GM21576 (cell line): ENCODE measurements at regions not wholly inside any gene's neighbourhood (a gene's known extent, or its start where the extent isn't known, plus 50 kb on each side); places are given as distances from the start of the nearest gene placed in this dataset.

ENCODE experiments used
- ATAC-seq: cut with Tn5 transposase; IDR thresholded peaks from one replicate; pipeline ENCODE4 v1.9.1; 2021; ENCODE audit warnings: mild to moderate bottlenecking, moderate library complexity; ENCODE audit not compliant: unreplicated experiment

- ATAC-seq = no peak
Measured at GRCh38 chr13:107590556-107590955, 624.8 kb downstream of the LIG4 start.

GRCh38 chr13:107587681-107588080 is 627.7 kb downstream of the LIG4 start:
- ATAC-seq = no peak

GRCh38 chr13:107586216-107586615 is 629.1 kb downstream of the LIG4 start:
- ATAC-seq = no peak

DNA sequence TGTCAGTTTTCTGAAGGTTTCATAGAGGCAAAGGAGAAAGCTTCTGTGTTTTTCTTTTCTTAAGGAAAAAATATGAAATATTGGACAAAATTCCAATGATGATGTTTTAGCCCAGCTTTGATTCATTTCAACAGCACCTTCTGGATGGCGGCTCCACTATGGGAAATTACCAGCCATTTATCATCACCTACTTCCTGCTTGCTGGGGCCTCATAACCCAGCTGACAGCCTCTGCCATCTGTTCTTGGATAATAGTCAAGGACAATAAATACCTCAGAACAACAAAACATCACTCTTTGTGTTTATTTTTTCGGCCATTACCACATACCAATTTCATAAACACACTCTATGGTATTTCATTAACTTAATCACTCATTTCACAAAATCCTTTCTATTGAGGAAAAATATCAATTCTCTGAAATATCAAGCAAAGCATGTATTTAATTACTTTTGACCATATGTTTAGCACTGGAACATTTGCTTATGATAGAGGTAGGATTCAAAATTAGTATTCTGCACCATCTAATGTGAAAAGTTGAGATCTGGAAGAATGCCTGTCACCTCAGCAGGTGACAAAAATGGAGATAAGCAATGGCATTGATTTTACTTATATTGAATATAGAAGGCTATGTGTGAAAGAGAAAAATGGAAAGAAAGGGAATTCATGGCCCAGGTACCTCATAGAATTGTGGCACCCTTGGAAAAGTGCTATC is 629.7 kb downstream of the LIG4 start:
- ATAC-seq = no peak

- no peak for ATAC-seq
Measured at GRCh38 chr13:107582171-107582570, 633.2 kb downstream of the LIG4 start.

- ATAC-seq = no peak
Measured at GRCh38 chr13:107580741-107581412, 634.5 kb downstream of the LIG4 start.

GRCh38 chr13:107576430-107576829 is 638.9 kb downstream of the LIG4 start:
- ATAC-seq = no peak

- no peak for ATAC-seq
Measured at GRCh38 chr13:107574517-107575210, 640.7 kb downstream of the LIG4 start.

DNA sequence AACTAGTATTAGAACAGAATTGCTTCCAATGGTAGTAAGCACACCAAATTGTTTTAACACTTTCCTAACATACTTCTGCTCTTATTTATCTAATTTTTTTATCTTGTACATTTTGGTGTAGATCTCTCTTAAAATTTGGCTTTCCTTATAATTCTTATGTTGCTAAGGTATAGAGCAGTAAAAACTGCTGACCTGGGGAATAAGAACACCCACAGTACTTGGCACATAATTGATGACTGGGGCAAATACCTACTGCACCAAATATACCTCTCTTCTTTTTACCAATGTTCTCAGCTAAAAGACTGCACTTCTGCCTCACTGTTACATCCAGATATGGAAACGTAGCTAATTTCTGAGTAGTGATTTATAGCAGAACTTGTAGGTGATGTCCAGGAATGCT is 642.2 kb downstream of the LIG4 start:
- no peak for ATAC-seq

GRCh38 chr13:107572156-107572555 is 643.2 kb downstream of the LIG4 start:
- no peak for ATAC-seq

DNA sequence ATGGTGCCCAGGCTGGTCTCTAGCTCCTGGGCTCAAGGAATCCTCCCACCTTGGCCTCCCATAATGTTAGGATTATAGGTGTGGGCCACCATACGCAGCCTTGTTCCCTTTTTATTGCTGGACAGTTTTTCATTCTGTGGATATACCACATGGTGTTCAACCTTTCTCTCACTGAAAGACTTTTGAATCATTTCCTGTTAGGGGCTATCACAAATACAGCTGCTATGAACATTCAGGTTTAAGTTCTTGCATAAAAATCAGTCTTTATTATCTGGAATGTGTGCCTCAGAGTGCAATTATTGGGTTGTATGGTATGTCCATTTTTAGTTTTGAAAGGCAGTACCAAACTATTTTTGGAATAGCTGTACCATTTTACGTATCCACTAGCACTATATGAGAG is 647.2 kb downstream of the LIG4 start:
- ATAC-seq = no peak

DNA sequence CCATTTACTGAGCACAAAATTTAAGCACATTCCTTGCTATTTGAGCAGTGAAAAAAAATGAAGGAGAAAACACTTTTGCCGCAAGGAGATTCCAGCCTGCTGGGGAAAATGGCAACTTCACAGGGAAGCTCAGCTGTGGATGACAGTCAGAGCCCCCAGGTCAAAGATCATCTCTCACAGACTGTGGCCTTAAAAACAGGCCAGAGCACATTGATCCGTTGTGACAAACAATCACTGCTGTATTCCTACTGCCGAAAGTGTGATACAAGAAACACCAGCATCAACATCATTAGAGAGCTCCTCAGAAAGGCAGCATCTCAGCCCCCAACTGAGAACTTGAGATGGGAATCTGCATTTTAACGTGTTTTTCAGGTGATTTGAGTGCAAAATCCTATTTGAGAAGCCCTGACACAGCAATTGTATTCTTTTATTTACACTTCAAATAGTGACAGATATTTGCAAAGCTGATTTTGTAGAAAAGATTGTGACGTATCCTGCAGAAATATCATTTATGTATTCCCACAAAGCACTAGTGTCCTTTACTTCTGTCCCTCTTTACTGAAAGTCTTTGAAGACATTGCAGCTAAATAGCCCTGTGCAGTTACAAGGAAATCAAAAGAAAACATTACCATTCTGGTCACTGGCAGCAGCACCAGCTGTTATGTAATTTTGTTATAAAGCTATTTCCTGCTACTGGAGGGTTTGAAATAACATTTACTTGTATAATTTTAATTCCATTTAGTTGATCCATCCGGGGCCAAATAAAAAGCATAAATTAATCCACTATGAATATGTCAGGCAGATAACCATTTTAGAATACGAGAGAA is 652.0 kb downstream of the LIG4 start:
- ATAC-seq = no peak

GRCh38 chr13:107562203-107562602 is 653.1 kb downstream of the LIG4 start:
- no peak for ATAC-seq

DNA sequence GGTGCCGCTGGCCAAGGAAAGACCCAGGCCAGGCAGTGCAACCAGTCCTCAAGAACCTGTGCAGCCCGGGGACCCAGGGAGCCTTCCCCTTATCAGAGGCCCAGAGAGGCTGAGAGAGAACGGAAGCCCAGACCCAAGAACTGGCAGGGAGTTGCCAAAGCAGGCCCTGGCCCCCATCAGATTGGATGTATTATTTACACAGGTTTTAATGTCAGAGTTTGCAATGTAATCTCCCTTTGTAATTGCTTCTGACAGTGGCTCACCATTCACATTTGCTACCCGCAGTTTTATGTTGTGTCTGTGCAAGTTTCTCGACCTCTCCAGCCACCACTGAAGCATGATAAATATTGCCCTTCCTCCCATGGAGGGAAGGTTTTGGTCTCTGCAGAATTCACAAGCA is 660.9 kb downstream of the LIG4 start:
- ATAC-seq = no peak

DNA sequence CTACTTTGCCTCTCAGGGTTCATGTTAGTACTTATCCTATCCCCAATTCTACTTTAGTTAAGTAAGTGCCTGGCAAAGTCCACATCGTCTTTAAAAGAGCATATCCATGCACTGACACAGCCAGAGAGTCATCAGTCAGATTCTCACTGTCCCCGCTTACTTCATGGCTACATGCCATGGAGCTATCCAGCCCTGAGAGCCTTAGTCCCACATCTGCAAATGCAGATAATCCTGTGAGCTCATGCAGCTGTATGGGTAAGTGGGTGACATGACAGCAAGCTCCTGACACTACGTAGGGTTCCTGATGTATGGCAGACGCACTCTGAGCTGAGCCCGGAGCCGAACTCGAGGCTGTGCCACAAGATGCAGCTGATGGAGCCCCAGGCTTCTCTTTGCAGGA is 661.5 kb downstream of the LIG4 start:
- no peak for ATAC-seq

DNA sequence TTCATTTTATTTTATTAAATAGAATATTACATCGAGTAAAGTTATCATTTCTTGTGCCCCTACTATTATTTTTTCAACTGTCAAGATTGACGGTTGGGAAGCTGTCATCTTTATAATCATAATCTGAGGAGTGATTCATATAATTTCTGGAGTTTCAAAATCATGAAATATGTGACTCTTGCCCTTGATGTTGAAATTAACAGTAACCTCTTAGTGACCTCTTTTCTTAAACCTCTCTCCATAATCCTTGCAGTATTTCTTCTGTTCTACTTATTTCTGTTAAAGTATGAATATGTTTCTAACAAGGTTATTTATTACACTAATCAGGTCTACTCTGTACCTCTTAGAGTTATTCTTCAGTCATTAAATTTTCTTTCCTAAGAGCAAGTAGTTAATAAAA is 663.8 kb downstream of the LIG4 start:
- no peak for ATAC-seq

DNA sequence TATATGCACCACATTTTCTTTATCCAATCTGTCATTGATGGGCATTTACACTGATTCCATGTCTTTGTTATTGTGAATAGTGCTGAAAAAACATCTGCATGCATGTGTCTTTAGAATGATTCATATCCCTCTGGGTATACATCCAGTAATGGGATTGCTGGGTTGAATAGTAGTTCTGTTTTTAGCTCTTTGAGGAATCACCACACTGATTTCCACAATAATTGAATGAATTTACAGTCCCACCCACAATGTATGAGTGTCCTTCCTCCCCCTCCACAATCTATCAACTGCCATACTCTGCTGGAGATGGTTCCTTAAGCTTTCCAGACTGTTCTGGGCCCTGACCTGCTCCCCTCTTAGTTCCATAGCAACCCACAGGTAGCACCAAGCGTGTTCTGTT is 667.0 kb downstream of the LIG4 start:
- no peak for ATAC-seq

DNA sequence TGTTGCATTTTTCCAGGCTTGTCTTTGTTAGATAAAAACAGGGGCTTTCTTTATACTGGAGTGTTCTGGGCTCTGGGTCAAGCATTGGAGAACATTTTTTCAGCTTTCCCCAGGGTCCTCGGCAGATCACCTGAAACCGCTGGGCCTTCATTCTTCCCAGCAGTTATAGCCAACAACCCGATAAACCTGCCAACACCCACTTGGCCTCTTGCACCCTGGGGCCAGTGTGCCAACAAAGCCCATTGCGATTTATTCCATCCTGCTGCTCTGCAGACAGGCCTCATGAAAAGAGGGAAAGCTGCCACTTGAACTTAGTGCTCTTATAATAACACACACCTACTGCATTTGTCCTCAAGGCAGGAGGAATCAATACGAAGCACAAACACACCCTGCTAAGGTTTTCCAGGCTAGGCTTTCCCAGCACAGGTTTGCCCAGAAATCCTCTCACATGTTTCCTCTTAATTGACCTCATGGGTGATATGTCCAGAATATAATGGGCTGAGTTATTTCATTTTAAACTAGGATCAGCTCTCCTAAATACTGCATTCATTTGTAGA is 669.3 kb downstream of the LIG4 start:
- no peak for ATAC-seq

GRCh38 chr13:107534548-107534947 is 680.8 kb downstream of the LIG4 start:
- no peak for ATAC-seq

GRCh38 chr13:107531816-107532215 is 683.5 kb downstream of the LIG4 start:
- no peak for ATAC-seq

DNA sequence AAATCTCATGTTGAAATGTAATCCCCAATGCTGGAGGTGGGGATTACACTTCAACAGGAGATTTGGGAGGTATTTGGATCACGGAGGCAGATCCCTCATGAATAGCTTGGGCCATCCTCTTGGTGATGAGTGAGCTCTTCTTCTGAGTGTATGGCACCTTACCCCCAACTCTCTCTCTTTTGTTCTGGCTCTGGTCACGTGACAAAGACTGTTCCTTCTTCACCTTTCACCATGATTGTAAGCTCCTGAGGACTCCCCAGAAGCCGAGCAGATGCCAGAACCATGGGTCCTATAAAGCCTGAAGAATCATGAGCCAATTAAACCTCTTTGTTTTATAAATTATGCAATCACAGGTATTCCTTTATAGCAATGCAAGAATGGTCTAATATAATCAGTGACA is 684.2 kb downstream of the LIG4 start:
- ATAC-seq = no peak
